ENCODE measurements at regions not wholly inside any gene's neighbourhood (a gene's known extent, or its start where the extent isn't known, plus 50 kb on each side); places are given as distances from the start of the nearest gene placed in this dataset.

DNA sequence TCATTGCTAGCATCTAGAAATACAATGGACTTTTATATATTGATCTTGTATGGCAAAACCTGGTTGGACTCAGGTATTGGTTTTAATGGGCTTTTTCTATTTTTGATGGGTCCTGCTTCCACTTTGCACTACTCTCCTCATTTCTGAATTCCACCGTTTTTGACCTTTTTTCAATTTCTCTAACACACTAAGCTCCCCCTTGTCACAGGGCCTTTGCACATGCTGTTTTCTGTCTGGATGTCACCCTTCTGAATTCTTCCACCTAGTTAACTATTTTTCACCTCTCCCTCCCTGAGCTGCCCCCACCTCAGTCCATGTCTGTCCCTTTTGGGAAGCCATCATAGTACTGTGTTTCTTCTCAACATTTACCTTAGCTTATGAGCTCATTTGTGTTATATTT, 112.7 kb upstream of the FRMD6 start:
- no peak for TF ChIP-seq EP300 (IDR thresholded peaks at IDR 0.05)
- TF ChIP-seq, protein P1, sequence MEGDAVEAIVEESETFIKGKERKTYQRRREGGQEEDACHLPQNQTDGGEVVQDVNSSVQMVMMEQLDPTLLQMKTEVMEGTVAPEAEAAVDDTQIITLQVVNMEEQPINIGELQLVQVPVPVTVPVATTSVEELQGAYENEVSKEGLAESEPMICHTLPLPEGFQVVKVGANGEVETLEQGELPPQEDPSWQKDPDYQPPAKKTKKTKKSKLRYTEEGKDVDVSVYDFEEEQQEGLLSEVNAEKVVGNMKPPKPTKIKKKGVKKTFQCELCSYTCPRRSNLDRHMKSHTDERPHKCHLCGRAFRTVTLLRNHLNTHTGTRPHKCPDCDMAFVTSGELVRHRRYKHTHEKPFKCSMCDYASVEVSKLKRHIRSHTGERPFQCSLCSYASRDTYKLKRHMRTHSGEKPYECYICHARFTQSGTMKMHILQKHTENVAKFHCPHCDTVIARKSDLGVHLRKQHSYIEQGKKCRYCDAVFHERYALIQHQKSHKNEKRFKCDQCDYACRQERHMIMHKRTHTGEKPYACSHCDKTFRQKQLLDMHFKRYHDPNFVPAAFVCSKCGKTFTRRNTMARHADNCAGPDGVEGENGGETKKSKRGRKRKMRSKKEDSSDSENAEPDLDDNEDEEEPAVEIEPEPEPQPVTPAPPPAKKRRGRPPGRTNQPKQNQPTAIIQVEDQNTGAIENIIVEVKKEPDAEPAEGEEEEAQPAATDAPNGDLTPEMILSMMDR (IDR thresholded peaks at IDR 0.05) = no peak

All from esophagus muscularis mucosa (tissue), 3 donors.